Lower lobe of right lung (tissue), 2 donors: ENCODE measurements at regions not wholly inside any gene's neighbourhood (a gene's known extent, or its start where the extent isn't known, plus 50 kb on each side); places are given as distances from the start of the nearest gene placed in this dataset.
"Not testable (repeated sequence)": the region's sequence is repeated elsewhere in the genome, so short reads cannot be mapped to it uniquely, and the experiment has no call there.

Experiments
- ATAC-seq, 2 donors: fragments of 200-7000 bp; cut with Tn5 transposase; one replicate each; pipeline ENCODE4 v1.9.1; 2020 to 2022; ENCODE audit warnings: mild to moderate bottlenecking in 2 of 2, moderate library complexity in 2 of 2
- DNase-seq: peaks from one replicate; pipeline ENCODE4 v3.0.0-alpha.2; 2020
- H3K27ac ChIP-seq: fragments of 200-600 bp; one replicate; pipeline ENCODE4 v1.8.0; 2022
- H3K27me3 ChIP-seq: fragments of 200-600 bp; one replicate; pipeline ENCODE4 v1.8.0; 2022; ENCODE audit warnings: low read depth
- H3K36me3 ChIP-seq: fragments of 200-600 bp; one replicate; pipeline ENCODE4 v1.8.0; 2022; ENCODE audit warnings: mild to moderate bottlenecking
- H3K4me1 ChIP-seq: fragments of 200-600 bp; one replicate; pipeline ENCODE4 v1.8.0; 2022
- H3K4me3 ChIP-seq: fragments of 200-600 bp; one replicate; pipeline ENCODE4 v1.8.0; 2022; ENCODE audit warnings: mild to moderate bottlenecking
- H3K9me3 ChIP-seq: fragments of 200-600 bp; one replicate; pipeline ENCODE4 v1.8.0; 2022
- CTCF ChIP-seq: fragments of 200-600 bp; IDR thresholded peaks from one replicate; pipeline ENCODE4 v1.8.0; 2022; ENCODE audit warnings: antibody characterized with exemption, mild to moderate bottlenecking
- intact Hi-C: fragments of 100-400 bp; cut with DNase I; formaldehyde crosslinking; loops from one replicate; pipeline ENCODE4 v1.11.0; 2022
- donor health status: DM: no; HTN: yes; CAD: no; lungs with severe emphysema.

- intact Hi-C loops = no loop called here
Observed at GRCh38 chr16:65815707-65816106, 550.8 kb upstream of the CDH5 start.

GRCh38 chr16:65813879-65814278, 552.6 kb upstream of the CDH5 start:
- H3K36me3 ChIP-seq, H3K4me1 ChIP-seq, H3K27me3 ChIP-seq, ATAC-seq, H3K4me3 ChIP-seq, H3K27ac ChIP-seq, intact Hi-C loops, H3K9me3 ChIP-seq, DNase-seq: not testable (repeated sequence)

More at GRCh38 chr16:65815707-65816106, 550.8 kb upstream of the CDH5 start:
- Histone ChIP-seq H3K4me1 (no peaks in the 10 kb centered on the region), H3K9me3 (no peaks in the 10 kb centered on the region), H3K27ac (no peak overlapping the region), H3K4me3 (no peak overlapping the region), H3K27me3 (no peaks in the 10 kb centered on the region), H3K36me3 (no peaks in the 10 kb centered on the region)
- ATAC-seq (no peak), DNase-seq (no peak)
- no peak for TF ChIP-seq CTCF

- DNase-seq (no peak), ATAC-seq (no peak)
- Histone ChIP-seq H3K4me1 (no peaks in the 10 kb centered on the region), H3K27me3 (no peaks in the 10 kb centered on the region), H3K27ac (no peak overlapping the region), H3K9me3 (no peaks in the 10 kb centered on the region), H3K36me3 (no peaks in the 10 kb centered on the region), H3K4me3 (no peak overlapping the region)
- intact Hi-C loops = no loop called here
- no peak for TF ChIP-seq CTCF
Observed at GRCh38 chr16:65809627-65810026, 556.9 kb upstream of the CDH5 start.

DNA sequence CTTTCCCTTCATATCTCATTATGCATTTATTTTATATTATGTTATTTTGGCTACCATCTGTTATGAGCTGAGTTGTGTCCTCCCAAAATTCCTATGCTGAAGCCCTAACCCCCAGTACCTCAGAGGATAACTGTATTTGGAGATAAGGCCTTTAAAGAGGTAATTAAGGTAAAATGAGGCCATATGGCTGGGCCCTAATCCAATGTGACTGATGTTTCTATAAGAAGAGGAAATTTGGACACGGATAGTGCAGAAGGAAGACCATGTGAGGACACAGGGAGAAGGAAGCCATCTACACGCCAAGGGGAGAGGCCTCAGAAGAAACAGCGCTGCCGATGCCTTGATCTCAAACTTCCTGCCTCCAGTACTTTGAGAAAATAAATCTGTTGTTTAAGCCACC, 557.7 kb upstream of the CDH5 start:
- Histone ChIP-seq H3K27ac (no peak overlapping the region), H3K4me3 (no peak overlapping the region), H3K27me3 (no peaks in the 10 kb centered on the region), H3K4me1 (no peaks in the 10 kb centered on the region), H3K36me3 (no peaks in the 10 kb centered on the region), H3K9me3 (no peaks in the 10 kb centered on the region)
- TF ChIP-seq CTCF = no peak
- intact Hi-C loops = no loop called here
- no peak for DNase-seq
- ATAC-seq = no peak

DNA sequence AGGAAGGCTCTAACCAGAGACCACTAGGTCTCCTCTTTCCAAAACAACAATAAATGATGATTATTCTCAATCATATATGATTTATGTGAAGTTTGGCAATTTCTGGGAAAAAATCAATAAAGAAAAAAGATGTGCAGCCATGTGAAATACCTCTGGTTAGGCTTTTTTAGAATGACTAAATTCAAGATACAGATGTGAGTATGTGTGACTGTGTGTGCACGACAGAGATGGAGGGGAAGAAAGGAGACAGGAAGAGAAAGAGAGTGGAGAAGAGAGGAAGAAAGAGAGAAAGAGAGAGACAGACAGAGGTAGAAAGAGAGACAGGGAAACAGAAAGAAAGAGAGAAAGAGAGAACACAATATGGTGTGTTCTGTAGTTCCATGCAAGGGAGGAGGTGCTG, 558.6 kb upstream of the CDH5 start:
- Histone ChIP-seq H3K36me3 (no peaks in the 10 kb centered on the region), H3K27ac (no peak overlapping the region), H3K4me3 (no peak overlapping the region), H3K27me3 (no peaks in the 10 kb centered on the region), H3K4me1 (no peaks in the 10 kb centered on the region), H3K9me3 (no peaks in the 10 kb centered on the region)
- no peak for TF ChIP-seq CTCF
- no peak for DNase-seq
- no peak for ATAC-seq
- intact Hi-C loops = no loop called here

DNA sequence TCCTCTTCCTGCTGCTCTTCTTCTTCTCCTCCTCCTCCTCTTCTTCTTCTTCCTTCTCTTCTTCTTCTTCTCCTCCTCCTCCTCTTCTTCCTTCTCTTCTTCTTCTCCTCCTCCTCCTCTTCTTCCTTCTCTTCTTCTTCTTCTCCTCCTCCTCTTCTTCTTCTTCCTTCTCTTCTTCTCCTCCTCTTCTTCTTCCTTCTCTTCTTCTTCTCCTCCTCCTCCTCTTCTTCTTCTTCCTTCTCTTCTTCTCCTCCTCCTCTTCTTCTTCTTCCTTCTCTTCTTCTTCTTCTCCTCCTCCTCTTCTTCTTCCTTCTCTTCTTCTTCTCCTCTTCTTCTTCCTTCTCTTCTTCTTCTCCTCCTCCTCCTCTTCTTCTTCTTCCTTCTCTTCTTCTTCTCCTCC, 560.8 kb upstream of the CDH5 start:
- ATAC-seq, intact Hi-C loops, H3K27me3 ChIP-seq, H3K27ac ChIP-seq, H3K4me1 ChIP-seq, H3K9me3 ChIP-seq, H3K36me3 ChIP-seq, DNase-seq, H3K4me3 ChIP-seq: not testable (repeated sequence)

DNA sequence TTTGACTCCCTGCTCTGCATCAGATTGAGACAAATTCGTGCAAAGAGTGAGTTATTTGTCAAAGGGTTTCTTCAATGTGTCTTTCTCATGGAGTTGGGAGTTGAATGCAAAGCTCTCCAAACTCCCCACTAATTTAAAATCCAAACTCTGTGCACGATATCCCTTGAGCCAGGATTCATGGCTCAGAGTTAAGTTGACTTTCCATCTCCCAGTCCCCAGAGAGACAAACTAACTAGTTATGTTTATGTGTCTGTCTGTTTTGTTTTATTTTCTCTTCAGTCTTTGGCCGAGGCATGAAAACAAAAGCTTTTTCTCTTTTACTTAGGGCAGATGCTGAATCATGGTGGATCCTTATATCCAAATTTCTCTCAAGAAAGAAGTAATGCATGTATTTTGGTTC, 570.0 kb upstream of the CDH5 start:
- intact Hi-C loops = no loop called here

More for the DNA sequence above, 570.0 kb upstream of the CDH5 start:
- H3K9me3 ChIP-seq = no peaks in the 10 kb centered on the region
- ATAC-seq = no peak
- no peaks in the 10 kb centered on the region for H3K4me1 ChIP-seq
- H3K27ac ChIP-seq = no peak overlapping the region
- no peaks in the 10 kb centered on the region for H3K27me3 ChIP-seq
- H3K36me3 ChIP-seq = no peaks in the 10 kb centered on the region
- no peak for TF ChIP-seq CTCF
- no peak overlapping the region for H3K4me3 ChIP-seq
- DNase-seq = no peak
